Astrocyte (in vitro differentiated cells and primary cell): ENCODE measurements at regions not wholly inside any gene's neighbourhood (a gene's known extent, or its start where the extent isn't known, plus 50 kb on each side); places are given as distances from the start of the nearest gene placed in this dataset.
"Not testable (repeated sequence)": the region's sequence is repeated elsewhere in the genome, so short reads cannot be mapped to it uniquely, and the experiment has no call there.

ENCODE experiments used
- CTCF ChIP-seq: IDR thresholded peaks from 2 replicates; pipeline ENCODE4 v1.5.1; 2011; ENCODE audit warnings: low read depth, mild to moderate bottlenecking, inconsistent platforms, low read length, moderate library complexity; ENCODE audit not compliant: insufficient read depth
- EZH2 ChIP-seq: IDR thresholded peaks from 2 replicates; pipeline ENCODE4 v1.6.1; 2012; ENCODE audit warnings: mild to moderate bottlenecking, low read length, inconsistent platforms; ENCODE audit not compliant: insufficient read depth

- TF ChIP-seq CTCF = peak; percentile 15
- TF ChIP-seq EZH2 = not testable (repeated sequence)
Measured at GRCh38 chr17:62226610-62227240, 153.6 kb upstream of the EFCAB3 start.
